Activated naive CD4-positive, alpha-beta T cell treated with Interleukin-2 at 50 U/mL for 16 hours (primary cell): ENCODE measurements at regions not wholly inside any gene's neighbourhood (a gene's known extent, or its start where the extent isn't known, plus 50 kb on each side); places are given as distances from the start of the nearest gene placed in this dataset.

Experiments
- DNase-seq: peaks from one replicate; pipeline ENCODE4 v3.0.0-alpha.2; 2020

GRCh38 chr4:63020661-63021060 is 1388.6 kb downstream of the TECRL start:
- DNase-seq, result no peak

- no peak for DNase-seq
Measured at GRCh38 chr4:63017300-63017699, 1392.0 kb downstream of the TECRL start.

GRCh38 chr4:62970846-62971245 is 1438.4 kb downstream of the TECRL start:
- DNase-seq, result no peak

GRCh38 chr4:62960415-62960814 is 1448.8 kb downstream of the TECRL start:
- DNase-seq, result no peak

- DNase-seq, result no peak
Measured at GRCh38 chr4:62953752-62954151, 1455.5 kb downstream of the TECRL start.

GRCh38 chr4:62952366-62952765 is 1456.9 kb downstream of the TECRL start:
- no peak for DNase-seq

- no peak for DNase-seq
Measured at GRCh38 chr4:62948108-62948507, 1461.1 kb downstream of the TECRL start.

GRCh38 chr4:62940229-62940628 is 1469.0 kb downstream of the TECRL start:
- no peak for DNase-seq

- DNase-seq, result no peak
Measured at GRCh38 chr4:62930884-62931283, 1478.4 kb downstream of the TECRL start.

- DNase-seq, result no peak
Measured at GRCh38 chr4:62928483-62928882, 1480.8 kb downstream of the TECRL start.

- DNase-seq, result no peak
Measured at GRCh38 chr4:62927574-62927973, 1481.7 kb downstream of the TECRL start.

GRCh38 chr4:62923783-62924182 is 1485.5 kb downstream of the TECRL start:
- no peak for DNase-seq

- DNase-seq, result no peak
Measured at GRCh38 chr4:62917649-62918048, 1491.6 kb downstream of the TECRL start.

- DNase-seq, result no peak
Measured at GRCh38 chr4:62914758-62915157, 1494.5 kb downstream of the TECRL start.

- DNase-seq, result no peak
Measured at GRCh38 chr4:62913065-62913464, 1496.2 kb downstream of the TECRL start.

GRCh38 chr4:62912531-62912930 is 1496.7 kb downstream of the TECRL start:
- no peak for DNase-seq

GRCh38 chr4:62909238-62909637 is 1500.0 kb downstream of the TECRL start:
- DNase-seq, result no peak

- no peak for DNase-seq
Measured at GRCh38 chr4:62901101-62901500, 1508.1 kb downstream of the TECRL start.

GRCh38 chr4:62899646-62900364 is 1509.4 kb downstream of the TECRL start:
- no peak for DNase-seq

- DNase-seq, result no peak
Measured at GRCh38 chr4:62898115-62898514, 1511.1 kb downstream of the TECRL start.

GRCh38 chr4:62896721-62897120 is 1512.5 kb downstream of the TECRL start:
- no peak for DNase-seq

- DNase-seq, result no peak
Measured at GRCh38 chr4:62881901-62882300, 1527.3 kb downstream of the TECRL start.

GRCh38 chr4:62881210-62881609 is 1528.0 kb downstream of the TECRL start:
- DNase-seq, result no peak

GRCh38 chr4:62872856-62873255 is 1536.4 kb downstream of the TECRL start:
- no peak for DNase-seq

GRCh38 chr4:62871078-62871477 is 1538.2 kb downstream of the TECRL start:
- no peak for DNase-seq
